GM13977 (cell line): ENCODE measurements at regions not wholly inside any gene's neighbourhood (a gene's known extent, or its start where the extent isn't known, plus 50 kb on each side); places are given as distances from the start of the nearest gene placed in this dataset.
"Not testable (repeated sequence)": the region's sequence is repeated elsewhere in the genome, so short reads cannot be mapped to it uniquely, and the experiment has no call there.

Experiments
- DNase-seq: peaks from one replicate; pipeline ENCODE4 v3.0.0; 2012; ENCODE audit warnings: low spot score
- in situ Hi-C: fragments of 300-500 bp; cut with MboI; formaldehyde crosslinking; loops from one replicate; pipeline ENCODE4 v1.12.0; 2022; ENCODE audit warnings: low sequenced_read_pairs, low pct_unique_long_range_greater_than_20kb, mixed read lengths, inconsistent platforms; ENCODE audit not compliant: unreplicated experiment
- TF ChIP-seq, protein P1 (sequence below): IDR thresholded peaks from 2 replicates; pipeline ENCODE4 v1.5.1; 2012; ENCODE audit warnings: mild to moderate bottlenecking, control low read depth; ENCODE audit not compliant: insufficient read depth; ENCODE audit errors: extremely low read depth, missing control alignments

DNA sequence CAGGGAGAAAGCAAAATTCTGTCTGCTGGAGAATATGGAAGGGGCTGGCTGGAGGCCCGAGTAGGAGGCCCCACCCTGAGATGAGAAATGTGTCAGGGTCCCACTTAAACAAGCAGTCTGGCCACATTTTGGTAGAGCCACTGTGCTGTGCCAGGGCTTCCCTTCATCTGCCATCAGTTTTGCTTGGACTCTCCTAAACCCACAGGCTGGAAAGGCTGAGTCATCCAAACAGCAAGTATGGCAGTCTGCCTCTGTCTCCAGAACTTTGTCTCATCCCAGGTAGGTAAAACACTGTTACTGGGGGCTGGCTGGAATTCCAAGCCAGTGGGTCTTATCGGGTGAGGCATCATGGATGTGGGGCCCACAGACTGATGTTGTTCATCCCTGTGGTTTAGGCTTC lies 1390.6 kb downstream of the UQCRFS1 start:
- in situ Hi-C loops, result no loop called here
- no peak for DNase-seq
- TF ChIP-seq, protein P1, sequence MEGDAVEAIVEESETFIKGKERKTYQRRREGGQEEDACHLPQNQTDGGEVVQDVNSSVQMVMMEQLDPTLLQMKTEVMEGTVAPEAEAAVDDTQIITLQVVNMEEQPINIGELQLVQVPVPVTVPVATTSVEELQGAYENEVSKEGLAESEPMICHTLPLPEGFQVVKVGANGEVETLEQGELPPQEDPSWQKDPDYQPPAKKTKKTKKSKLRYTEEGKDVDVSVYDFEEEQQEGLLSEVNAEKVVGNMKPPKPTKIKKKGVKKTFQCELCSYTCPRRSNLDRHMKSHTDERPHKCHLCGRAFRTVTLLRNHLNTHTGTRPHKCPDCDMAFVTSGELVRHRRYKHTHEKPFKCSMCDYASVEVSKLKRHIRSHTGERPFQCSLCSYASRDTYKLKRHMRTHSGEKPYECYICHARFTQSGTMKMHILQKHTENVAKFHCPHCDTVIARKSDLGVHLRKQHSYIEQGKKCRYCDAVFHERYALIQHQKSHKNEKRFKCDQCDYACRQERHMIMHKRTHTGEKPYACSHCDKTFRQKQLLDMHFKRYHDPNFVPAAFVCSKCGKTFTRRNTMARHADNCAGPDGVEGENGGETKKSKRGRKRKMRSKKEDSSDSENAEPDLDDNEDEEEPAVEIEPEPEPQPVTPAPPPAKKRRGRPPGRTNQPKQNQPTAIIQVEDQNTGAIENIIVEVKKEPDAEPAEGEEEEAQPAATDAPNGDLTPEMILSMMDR, result no peak

DNA sequence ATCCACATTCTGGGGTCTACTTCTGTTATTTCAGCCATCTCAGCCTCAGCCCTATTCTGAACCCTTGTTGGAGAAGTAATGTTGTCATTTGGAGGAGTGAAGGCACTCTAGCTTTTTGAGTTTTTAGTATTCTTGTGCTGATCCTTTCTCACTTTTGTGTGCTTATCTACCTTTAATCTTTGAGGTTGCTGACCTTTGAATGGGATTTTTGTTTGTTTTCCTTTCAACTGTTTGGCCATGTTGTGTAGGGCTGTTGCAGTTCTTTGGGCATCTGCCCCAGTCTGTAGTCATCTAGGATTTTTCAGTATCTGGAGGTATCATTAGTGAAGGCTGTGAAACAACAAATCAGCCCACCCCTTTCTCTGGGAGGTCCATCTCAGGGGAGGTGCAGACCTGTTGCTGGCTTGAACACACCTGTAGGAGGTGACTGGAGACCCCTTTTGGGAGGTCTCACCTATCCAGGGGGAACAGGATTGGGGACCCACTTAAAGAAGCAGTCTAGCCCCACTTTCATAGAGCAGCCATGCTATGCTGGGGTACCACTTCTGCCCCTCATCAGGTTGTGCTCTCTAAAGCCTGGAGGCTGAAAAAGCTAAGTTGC lies 1391.4 kb downstream of the UQCRFS1 start:
- TF ChIP-seq, protein P1, result no peak
- in situ Hi-C loops, result no loop called here
- DNase-seq, result no peak

DNA sequence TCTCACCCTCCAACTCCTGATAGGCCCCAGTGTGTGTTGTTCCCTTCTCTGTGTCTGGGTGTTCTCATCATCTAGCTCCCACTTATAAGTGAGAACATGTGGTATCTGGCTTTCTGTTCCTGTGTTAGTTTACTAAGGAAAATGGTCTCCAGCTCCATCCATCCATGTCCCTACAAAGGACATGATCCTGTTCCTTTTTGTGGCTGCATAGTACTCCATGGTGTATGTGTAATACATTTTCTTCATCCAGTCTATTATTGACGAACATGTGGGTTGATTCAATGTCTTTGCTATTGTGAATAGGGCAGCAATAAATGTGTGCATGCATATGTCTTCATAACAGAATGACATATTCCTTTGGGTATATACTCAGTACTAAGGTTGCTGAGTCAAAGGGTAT lies 1397.0 kb downstream of the UQCRFS1 start:
- in situ Hi-C loops, result no loop called here
- TF ChIP-seq, protein P1, result no peak
- no peak for DNase-seq

DNA sequence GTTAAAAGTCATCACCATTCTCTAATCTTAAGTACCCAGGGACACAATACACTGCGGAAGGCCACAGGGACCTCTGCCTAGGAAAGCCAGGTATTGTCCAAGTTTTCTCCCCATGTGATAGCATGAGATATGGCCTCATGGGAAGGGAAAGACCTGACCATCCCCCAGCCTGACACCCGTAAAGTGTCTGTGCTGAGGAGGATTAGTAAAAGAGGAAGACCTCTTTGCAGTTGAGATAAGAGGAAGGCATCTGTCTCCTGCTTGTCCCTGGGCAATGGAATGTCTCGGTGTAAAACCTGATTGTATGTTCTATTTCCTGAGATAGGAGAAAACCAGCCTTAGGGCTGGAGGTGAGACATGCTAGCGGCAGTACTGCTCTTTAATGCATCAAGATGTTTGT lies 1398.1 kb downstream of the UQCRFS1 start:
- DNase-seq, in situ Hi-C loops: not testable (repeated sequence)

DNA sequence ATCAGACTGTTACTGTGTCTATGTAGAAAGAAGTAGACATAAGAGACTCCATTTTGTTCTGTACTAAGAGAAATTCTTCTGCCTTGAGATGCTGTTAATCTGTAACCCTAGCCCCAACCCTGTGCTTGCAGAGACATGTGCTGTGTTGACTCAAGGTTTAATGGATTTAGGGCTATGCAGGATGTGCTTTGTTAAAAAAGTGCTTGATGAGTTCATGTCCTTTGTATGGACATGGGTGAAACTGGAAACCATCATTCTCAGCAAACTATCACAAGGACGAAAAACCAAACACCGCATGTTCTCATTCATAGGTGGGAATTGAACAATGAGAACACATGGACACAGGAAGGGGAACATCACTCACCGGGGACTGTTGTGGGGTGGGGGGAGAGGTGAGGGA lies 1398.7 kb downstream of the UQCRFS1 start:
- DNase-seq, in situ Hi-C loops: not testable (repeated sequence)

DNA sequence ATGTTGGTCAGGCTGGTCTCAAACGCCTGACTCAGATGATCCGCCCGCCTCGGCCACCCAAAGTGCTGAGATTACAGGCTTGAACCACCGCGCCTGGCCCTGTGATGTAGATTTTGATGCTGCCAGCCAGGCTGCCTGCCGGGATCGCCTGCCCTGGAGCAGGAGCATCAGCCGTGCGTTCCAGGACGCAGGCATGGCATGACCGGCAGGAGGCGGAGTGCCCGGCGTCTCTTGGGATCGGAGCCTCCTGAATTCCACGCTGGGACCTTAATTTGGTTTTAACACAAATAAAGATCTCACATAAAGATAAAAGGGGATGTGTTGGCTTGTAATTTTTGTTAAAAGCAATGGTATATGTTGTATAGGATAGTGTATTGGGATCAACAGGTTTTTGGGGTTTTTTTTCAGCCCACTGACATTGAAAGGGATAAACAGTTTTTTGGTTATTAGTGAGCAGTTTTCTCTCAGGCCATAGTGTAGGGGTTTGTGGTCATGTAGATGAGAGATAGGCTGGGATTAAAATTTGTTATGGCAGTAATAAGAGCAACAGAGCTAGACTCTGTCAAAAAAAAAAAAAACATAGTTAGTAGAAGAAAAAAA lies 1406.4 kb downstream of the UQCRFS1 start:
- TF ChIP-seq, protein P1, result no peak

DNA sequence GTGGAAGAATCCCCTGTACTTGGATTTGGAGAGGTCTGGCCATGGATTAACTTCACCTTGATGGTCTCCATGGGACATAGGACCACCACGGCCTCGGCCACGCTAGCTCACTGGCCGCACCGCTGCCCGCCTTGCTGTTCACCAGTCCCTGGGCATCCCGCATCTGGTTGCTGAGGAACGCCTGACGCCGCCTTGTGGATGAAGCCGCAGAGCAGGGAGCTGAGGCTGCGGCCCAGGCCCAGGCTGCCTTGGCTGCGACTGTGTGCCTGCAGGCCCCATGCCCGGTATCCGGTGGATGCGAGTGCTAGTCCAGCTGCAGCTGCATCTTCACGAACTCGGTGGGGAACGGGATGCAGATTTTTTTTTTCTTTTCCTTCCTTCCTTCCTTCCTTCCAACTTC lies 1407.1 kb downstream of the UQCRFS1 start:
- TF ChIP-seq, protein P1, result no peak
- no peak for DNase-seq
- in situ Hi-C loops, result no loop called here

More for the DNA sequence above, 1406.4 kb downstream of the UQCRFS1 start:
- in situ Hi-C loops, result no loop called here
- no peak for DNase-seq

DNA sequence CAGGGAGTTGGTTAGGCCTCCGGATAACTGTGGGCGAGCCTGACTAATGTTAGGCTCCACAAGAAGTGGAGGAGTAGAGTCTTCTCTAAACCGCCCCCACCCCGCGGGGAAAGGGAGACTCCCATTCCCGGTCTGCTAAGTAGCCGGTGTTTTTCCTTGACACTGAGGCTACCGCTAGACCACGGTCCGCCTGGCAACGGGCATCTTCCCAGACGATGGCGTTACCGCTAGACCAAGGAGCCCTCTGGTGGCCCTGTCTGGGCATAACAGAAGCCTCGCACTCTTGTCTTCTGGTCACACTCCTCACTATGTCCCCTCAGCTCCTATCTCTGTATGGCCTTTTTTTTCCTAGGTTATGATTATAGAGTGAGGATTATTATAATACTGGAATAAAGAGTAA lies 1410.7 kb downstream of the UQCRFS1 start:
- DNase-seq, in situ Hi-C loops: not testable (repeated sequence)
